ENCODE measurements at regions not wholly inside any gene's neighbourhood (a gene's known extent, or its start where the extent isn't known, plus 50 kb on each side); places are given as distances from the start of the nearest gene placed in this dataset.
"Not testable (repeated sequence)": the region's sequence is repeated elsewhere in the genome, so short reads cannot be mapped to it uniquely, and the experiment has no call there.

GRCh38 chr6:4367643-4368042 lies 232.3 kb upstream of the ECI2 start:
- DNase-seq = no peak

GRCh38 chr6:4366635-4367395 lies 231.4 kb upstream of the ECI2 start:
- no peak for DNase-seq

DNA sequence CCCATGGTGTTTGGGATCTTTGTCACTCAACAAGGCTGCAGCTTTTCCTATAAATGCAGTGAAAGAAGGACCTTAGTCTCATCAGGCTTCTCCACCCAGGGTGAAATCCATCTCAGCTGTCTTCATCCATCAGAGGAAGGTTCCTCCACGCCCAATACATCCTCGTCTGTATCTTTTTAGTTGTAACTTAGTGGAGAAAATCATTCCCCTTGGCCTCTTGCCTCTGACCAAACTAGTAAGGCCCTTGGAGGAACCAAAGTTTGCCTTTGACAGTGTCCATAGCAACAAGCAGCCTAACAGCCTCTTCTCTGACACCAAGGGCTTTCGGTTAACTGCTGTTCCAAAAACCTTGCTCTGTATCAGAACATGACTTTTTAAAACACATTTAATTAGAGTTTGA lies 230.3 kb upstream of the ECI2 start:
- DNase-seq = no peak

DNA sequence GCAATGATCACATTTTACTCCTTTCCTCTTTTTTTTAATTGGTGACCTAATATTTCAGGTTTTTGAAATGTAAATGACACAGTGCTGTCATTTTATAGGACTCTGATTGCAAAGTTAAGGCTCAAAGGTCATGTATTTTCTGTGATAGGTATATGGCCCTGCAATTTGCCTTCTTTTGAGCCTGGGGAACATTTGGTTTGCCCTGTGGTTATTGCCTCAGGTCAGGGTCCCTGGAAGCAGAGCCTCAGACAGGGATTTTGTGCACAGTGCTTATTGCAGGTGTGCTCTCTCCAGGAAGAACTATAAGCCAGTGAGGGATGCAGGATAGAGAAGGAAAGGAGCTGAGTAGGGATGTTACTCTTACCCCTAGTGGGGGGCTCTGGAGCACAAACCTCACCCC lies 229.3 kb upstream of the ECI2 start:
- no peak for DNase-seq

- DNase-seq = no peak
Observed at GRCh38 chr6:4364172-4364571, 228.8 kb upstream of the ECI2 start.

- no peak for DNase-seq
Observed at GRCh38 chr6:4363656-4364055, 228.3 kb upstream of the ECI2 start.

DNA sequence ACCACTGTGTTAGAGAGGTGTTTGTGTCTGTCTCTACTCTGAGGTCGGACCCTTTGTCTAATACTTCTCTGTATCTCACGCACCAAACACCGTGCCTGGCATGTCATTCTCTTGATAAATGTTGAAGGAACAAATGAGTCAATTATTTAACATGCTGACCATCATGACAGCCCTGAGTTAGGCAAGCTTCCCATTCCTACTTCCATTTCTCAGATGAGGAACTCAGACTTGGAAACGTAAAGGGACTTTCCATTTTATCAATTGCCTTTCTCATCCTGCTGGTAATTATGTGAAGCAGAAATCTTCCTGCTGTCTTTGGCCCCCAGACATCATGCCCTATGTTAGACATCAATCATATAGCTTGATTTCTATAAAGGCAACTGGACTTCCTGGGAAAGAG lies 227.0 kb upstream of the ECI2 start:
- DNase-seq = no peak

GRCh38 chr6:4360920-4361319 lies 225.5 kb upstream of the ECI2 start:
- DNase-seq = no peak

DNA sequence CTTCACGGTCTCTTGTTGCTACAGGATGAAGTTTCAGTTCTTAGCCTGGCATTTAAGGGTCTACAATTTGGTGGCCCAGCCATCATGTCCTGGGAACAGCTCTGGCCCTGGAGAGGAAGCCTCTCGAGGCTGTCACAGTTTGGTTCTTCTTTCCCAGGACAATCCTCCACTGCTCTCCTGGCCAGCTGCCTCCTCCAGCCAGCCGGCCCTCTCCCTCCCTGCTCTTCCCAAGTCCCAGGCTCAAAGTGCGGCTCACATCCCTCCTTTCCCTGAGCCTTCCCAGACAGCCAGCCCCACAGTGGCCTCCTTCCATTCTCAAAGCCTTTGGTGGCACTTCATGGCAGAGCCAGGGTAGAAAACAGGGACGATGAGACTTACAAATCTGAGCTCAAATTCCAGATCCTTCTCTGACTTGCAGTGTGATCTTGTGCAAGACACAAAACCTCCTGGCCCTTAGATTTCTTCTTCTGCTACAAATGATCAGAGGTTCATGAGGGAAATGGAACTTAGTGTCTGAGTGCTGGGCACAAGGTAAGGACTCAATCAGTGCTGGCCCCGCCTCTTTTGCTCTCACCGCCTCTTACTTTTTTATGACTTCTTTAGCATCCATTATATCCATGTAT lies 223.8 kb upstream of the ECI2 start:
- DNase-seq = no peak

DNA sequence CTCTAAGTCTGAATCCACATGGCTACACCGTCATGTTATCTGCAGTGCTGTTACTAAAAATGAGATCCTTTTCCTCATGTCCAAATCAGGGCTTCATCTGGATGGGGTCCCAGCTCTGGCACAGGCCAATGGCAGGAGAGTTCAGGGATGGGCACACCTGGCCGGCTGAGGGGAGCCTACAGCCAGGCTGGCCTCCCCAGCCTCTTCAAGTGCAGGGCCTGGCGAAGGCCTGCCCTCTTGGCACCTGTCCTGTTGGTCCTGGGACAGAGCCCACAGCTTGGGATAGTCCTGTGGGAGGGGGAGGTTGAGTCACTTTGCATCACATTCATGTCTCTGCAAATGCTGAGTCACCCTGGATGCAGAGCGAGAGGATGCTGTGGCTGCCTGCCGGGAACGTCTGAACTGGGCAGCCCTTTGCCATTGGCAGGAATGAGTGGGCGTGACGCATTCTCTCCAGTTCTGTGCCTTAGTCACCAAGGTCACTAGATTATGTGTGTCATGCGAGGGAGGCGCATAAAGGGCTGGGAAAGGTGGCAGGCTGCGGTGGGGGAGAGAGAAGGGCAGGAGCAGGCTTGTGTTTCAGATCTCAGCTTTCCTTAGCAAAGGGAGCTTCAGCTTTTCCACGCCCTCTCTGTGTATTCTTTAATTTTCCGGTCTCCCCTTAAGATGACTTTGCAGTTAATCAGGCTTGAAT lies 223.2 kb upstream of the ECI2 start:
- DNase-seq = no peak

DNA sequence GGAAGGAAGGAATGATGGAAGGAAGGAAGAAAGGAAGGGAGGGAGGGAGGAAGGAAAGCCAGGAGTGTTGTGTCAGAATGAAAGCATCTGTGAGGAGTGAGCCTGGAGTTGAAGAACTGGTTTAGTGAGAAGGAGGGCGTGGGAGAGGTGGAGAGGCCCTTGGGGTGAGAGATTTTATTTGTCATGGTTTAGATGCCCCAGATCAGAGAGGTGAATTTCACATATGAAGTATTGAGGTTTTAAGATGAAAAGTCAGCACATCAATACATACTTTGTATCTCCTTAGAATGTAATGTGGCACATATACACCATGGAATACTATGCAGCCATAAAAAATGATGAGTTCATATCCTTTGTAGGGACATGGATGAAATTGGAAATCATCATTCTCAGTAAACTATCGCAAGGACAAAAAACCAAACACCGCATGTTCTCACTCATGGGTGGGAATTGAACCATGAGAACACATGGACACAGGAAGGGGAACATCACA lies 222.3 kb upstream of the ECI2 start:
- DNase-seq = not testable (repeated sequence)

DNA sequence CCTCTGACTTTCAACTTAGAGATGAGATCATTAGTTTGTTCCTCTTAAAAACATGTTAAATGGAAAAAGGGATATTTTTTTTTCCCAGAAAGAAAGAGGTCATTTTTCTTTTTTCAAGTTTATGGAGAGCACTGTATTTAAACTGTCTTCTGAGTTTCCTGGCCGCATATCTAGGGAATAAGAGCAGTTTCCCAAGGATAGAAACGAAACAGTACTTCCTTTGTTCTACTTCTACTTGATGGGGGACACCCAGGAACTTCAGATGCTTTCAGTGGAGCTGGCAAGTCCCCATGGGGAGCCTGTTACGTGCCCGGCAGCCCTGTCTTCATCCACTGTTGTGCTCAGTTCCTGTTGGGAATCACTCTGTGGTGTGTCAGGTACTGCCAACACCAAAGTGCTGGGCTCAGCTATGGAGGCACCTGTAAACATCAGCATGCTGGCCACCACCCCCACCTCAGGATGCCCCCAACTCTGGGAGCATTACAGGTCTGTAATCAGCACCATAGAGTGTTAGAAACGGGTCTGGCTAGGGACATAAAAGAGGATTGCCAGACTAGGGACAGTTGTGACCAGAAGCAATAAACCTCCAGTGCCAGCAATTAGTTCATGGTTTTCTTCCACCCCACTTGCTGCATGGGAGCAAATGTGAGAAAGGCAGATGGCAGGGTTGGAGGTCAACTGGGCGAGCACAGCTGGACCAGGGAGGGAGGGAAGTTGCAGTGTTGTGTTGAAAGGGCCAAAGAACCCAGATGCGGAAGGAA lies 221.7 kb upstream of the ECI2 start:
- DNase-seq = no peak

DNA sequence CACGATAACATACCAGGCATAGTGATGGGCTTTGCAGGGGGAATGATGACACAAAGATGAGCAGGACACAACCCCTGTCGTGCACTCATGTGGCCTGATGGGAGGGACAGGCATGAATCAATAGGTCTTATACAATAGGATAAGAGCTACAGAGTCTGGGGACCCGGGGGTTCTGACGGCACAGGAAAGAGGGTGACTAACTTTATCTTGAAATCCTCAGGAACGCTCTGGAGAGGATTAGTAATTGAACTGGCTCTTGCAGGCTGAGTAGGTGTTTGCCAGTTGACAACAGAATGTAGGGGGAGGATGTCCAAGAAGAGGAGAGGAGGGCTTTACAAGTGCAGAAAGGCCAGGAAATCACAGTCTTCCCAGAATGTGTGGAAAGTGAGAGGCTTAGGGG lies 219.9 kb upstream of the ECI2 start:
- no peak for DNase-seq

DNA sequence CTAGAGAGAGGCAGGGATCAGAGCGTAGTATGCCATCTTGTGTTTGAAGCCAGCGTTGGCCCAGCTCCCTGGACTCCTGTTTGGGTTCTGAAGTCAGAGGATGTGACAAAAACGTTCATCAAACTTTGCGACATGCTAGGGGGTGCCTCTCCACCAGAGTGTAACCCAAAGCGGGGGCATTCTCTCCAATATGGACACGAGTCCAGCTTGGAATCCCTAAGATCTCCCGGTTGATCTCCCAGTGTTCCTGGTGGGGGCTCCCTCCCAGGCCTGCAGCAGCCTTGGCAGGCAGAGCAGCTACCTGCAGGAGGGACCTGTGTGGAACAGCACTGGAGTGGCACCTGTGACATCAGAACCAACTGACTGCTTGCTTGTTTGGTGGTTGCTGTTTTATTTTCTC lies 218.8 kb upstream of the ECI2 start:
- DNase-seq = no peak

DNA sequence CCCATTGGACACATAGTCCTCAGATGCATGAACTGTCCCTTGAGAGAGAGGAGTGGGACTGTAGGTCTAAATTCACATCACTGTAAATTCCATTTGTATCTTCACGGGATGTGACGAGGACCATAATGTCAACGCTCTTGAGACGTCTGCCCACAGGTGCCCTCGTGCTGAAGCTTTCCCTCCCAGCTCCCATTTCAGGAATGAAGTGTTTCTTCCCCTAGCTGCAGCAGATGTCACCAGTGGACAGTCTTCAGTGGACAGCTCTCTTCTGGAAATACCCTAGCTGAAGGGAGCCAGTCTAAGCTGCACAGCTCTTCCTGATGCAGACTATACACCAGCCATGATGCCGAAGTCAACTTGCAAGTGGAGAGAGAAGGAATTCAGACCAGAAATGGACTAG lies 217.4 kb upstream of the ECI2 start:
- no peak for DNase-seq

GRCh38 chr6:4352322-4352669 lies 216.9 kb upstream of the ECI2 start:
- no peak for DNase-seq

- DNase-seq = no peak
Observed at GRCh38 chr6:4351520-4352321, 216.3 kb upstream of the ECI2 start.

GRCh38 chr6:4350567-4351519 lies 215.5 kb upstream of the ECI2 start:
- no peak for DNase-seq

DNA sequence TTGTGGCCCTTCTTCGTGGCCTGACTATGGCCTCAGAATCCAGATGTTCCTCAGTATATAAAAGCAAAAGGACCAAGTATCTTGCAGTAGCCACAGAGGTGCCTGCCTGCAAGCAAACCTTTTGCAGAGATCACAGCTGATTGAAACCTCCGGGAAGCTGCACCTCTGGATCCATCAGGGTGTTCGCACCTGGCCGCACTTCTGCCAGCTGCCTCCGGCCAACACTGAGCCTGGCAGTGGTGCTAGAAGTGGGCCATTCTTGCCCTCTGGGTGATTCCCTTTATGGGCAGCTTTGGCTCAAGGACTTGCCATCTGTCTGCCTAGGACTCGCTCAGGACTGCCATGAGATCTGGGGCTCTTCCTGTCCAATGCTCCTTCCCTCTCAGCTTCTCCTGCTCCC lies 214.6 kb upstream of the ECI2 start:
- DNase-seq = no peak

- DNase-seq = no peak
Observed at GRCh38 chr6:4349323-4349722, 213.9 kb upstream of the ECI2 start.

DNA sequence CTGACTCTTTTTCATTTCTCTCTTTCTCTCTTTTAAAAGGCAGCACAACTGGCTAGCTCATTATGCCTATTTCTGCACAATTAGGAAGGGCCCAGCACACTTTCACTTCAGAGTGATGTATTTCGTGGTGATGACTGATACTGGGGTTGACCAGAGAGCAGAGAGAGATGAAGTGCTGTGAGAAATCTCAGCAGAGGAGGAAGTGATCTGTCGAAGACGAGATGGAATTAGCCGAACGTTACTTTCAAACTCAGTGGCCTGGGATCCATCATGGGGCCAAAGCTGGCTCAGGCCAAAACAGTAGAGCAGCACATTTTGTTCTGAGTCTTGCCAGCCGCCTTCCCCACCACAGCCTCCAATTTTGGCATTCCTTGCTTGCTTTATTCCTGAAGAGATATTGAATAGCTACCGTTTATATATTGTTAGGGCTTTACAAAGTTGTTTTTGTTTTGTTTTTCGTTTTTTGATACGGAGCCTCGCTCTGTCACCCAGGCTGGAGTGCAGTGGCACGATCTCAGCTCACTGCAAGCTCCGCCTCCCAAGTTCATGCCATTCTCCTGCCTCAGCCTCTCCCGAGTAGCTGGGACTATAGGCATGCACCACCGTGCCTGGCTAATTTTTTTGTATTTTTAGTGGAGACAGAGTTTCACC lies 213.2 kb upstream of the ECI2 start:
- no peak for DNase-seq
